ENCODE measurements at regions not wholly inside any gene's neighbourhood (a gene's known extent, or its start where the extent isn't known, plus 50 kb on each side); places are given as distances from the start of the nearest gene placed in this dataset.

GRCh38 chr7:112938863-112939573 lies 147.6 kb downstream of the GPR85 start:
- peak; percentile 80 to 88 (median 82) for DNase-seq
- H3K4me1 ChIP-seq (ENCODE audit: control insufficient read depth in 2 of 3, insufficient read depth in 2 of 3, low read depth in 1 of 3, low read length in 3 of 3): peaks cover 4 to 8% (median 4%) of the 10 kb centered on the region in 3 donors
- FAIRE-seq: no peak

DNA sequence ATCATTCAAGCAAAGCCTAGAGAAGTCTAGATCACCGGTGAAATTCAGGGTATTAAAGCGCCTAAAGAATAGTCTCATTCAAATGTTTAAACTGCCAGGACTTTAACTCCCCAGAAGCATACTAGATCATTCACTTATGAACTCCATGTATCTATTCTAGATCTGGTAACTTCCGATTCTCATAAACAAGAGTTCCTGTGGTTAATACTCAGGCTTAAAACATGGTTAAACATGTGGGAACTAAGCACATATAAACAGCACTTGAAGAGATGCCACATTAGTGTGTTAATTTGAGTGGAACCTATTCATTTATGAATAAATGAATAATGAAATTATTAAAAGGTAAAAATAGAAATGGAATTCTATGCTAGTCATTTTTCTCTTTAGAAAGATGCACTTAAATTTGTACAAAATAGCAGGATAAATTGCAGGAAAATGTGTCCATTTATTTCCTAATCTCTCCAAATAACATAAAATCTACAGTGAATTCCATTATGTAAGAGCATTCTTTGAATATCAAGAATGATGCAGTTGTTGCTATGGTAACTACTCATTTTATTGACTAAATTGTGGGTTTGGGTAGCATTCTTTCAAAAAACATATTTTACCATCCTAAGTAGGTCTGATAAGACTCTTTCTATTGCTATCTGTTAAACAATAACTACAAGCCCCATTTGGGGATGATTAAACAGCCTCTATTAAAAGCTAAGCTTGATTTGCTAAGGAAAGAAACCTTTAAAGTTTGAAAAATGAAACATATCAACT lies 147.6 kb upstream of the TMEM168 start:
- TF ChIP-seq CTCF (IDR thresholded peaks at IDR 0.05; ENCODE audit: borderline replicate concordance, extremely low read depth, insufficient read depth): no peak
- Histone ChIP-seq H3K9ac (ENCODE audit: low read length in 3 of 3) (peak overlapping the region in 2 of 3 donors; percentile 77 to 81), H3K27me3 (ENCODE audit: control insufficient read depth, insufficient read depth, low read length) (no peaks in the 10 kb centered on the region), H3K9me3 (ENCODE audit: control insufficient read depth in 2 of 3, insufficient read depth in 1 of 3, low read length in 3 of 3) (no peaks in the 10 kb centered on the region), H3K4me1 (ENCODE audit: control insufficient read depth in 2 of 3, insufficient read depth in 2 of 3, low read depth in 1 of 3, low read length in 3 of 3) (peaks cover 4 to 8% (median 4%) of the 10 kb centered on the region in 3 donors), H3K4me3 (ENCODE audit: low read length in 3 of 3) (peak overlapping the region; percentile 83 to 95 (median 90)), H3K36me3 (ENCODE audit: control insufficient read depth in 2 of 3, insufficient read depth in 3 of 3, low read length in 3 of 3) (no peaks in the 10 kb centered on the region), H3K27ac (ENCODE audit: low read depth in 2 of 2, low read length in 2 of 2) (no peak overlapping the region)
- DNase-seq: peak in 1 of 5 donors; percentile 4
- no peak for FAIRE-seq
- intact Hi-C loops (cut with DNase I): no loop called here

More at GRCh38 chr7:112938863-112939573, 147.6 kb downstream of the GPR85 start:
- intact Hi-C loops (cut with DNase I): no loop called here
- no peaks in the 10 kb centered on the region for H3K9me3 ChIP-seq (ENCODE audit: control insufficient read depth in 2 of 3, insufficient read depth in 1 of 3, low read length in 3 of 3)
- peak overlapping the region; percentile 56 for H3K27ac ChIP-seq (ENCODE audit: low read depth in 2 of 2, low read length in 2 of 2)
- H3K4me3 ChIP-seq (ENCODE audit: low read length in 3 of 3): peak overlapping the region; percentile 83 to 95 (median 90)
- H3K27me3 ChIP-seq (ENCODE audit: control insufficient read depth, insufficient read depth, low read length): no peaks in the 10 kb centered on the region
- H3K9ac ChIP-seq (ENCODE audit: low read length in 3 of 3): peak overlapping the region; percentile 77 to 91 (median 81)
- no peak for TF ChIP-seq CTCF (IDR thresholded peaks at IDR 0.05; ENCODE audit: borderline replicate concordance, extremely low read depth, insufficient read depth)
- no peaks in the 10 kb centered on the region for H3K36me3 ChIP-seq (ENCODE audit: control insufficient read depth in 2 of 3, insufficient read depth in 3 of 3, low read length in 3 of 3)

GRCh38 chr7:112933598-112933997 lies 143.4 kb upstream of the TMEM168 start:
- Histone ChIP-seq H3K4me3 (ENCODE audit: low read length in 3 of 3) (no peak overlapping the region), H3K27me3 (ENCODE audit: control insufficient read depth, insufficient read depth, low read length) (no peaks in the 10 kb centered on the region), H3K9ac (ENCODE audit: low read length in 3 of 3) (no peak overlapping the region), H3K27ac (ENCODE audit: low read depth in 2 of 2, low read length in 2 of 2) (no peak overlapping the region), H3K36me3 (ENCODE audit: control insufficient read depth in 2 of 3, insufficient read depth in 3 of 3, low read length in 3 of 3) (no peaks in the 10 kb centered on the region), H3K9me3 (ENCODE audit: control insufficient read depth in 2 of 3, insufficient read depth in 1 of 3, low read length in 3 of 3) (no peaks in the 10 kb centered on the region), H3K4me1 (ENCODE audit: control insufficient read depth in 2 of 3, insufficient read depth in 2 of 3, low read depth in 1 of 3, low read length in 3 of 3) (peaks cover 0 to 5% (median 0%) of the 10 kb centered on the region in 3 donors)
- DNase-seq: no peak
- intact Hi-C loops (cut with DNase I): no loop called here
- no peak for FAIRE-seq
- no peak for TF ChIP-seq CTCF (IDR thresholded peaks at IDR 0.05; ENCODE audit: borderline replicate concordance, extremely low read depth, insufficient read depth)

All from kidney (tissue), 13 donors.